Skeletal muscle satellite cell (primary cell): ENCODE measurements at regions not wholly inside any gene's neighbourhood (a gene's known extent, or its start where the extent isn't known, plus 50 kb on each side); places are given as distances from the start of the nearest gene placed in this dataset.

Experiments used
- H3K27me3 ChIP-seq: 2 replicates; pipeline ENCODE4 v1.7.0; 2013; ENCODE audit warnings: low read length; ENCODE audit not compliant: control insufficient read depth, insufficient read depth
- H3K36me3 ChIP-seq: 2 replicates; pipeline ENCODE4 v1.7.0; 2013; ENCODE audit warnings: mild to moderate bottlenecking, control low read depth, low read length; ENCODE audit not compliant: insufficient read depth
- H3K4me1 ChIP-seq: 2 replicates; pipeline ENCODE4 v1.7.0; 2013; ENCODE audit warnings: low read length; ENCODE audit not compliant: control insufficient read depth, insufficient read depth
- H3K4me2 ChIP-seq: 2 replicates; pipeline ENCODE4 v1.7.0; 2013; ENCODE audit warnings: mild to moderate bottlenecking, low read length
- H3K4me3 ChIP-seq: 2 replicates; pipeline ENCODE4 v1.7.0; 2013; ENCODE audit warnings: low read length
- H3K9ac ChIP-seq: 2 replicates; pipeline ENCODE4 v1.7.0; 2013; ENCODE audit warnings: mild to moderate bottlenecking, low read depth, low read length, moderate library complexity
- H3K9me3 ChIP-seq: replicated peaks from 2 replicates; pipeline ENCODE4 v1.7.0; 2013; ENCODE audit warnings: mild to moderate bottlenecking, control low read depth, low read length

- Histone ChIP-seq H3K4me2 (no peak overlapping the region), H3K36me3 (no peaks in the 10 kb centered on the region), H3K9me3 (no peaks in the 10 kb centered on the region), H3K9ac (no peak overlapping the region), H3K4me3 (no peak overlapping the region), H3K4me1 (no peaks in the 10 kb centered on the region), H3K27me3 (peaks cover 43% of the 10 kb centered on the region)
Observed at GRCh38 chr10:29105516-29106215, 183.2 kb upstream of the LYZL1 start.

- Histone ChIP-seq H3K9ac (no peak overlapping the region), H3K4me1 (no peaks in the 10 kb centered on the region), H3K36me3 (no peaks in the 10 kb centered on the region), H3K4me2 (no peak overlapping the region), H3K27me3 (peaks cover 49% of the 10 kb centered on the region), H3K9me3 (no peaks in the 10 kb centered on the region), H3K4me3 (no peak overlapping the region)
Observed at GRCh38 chr10:29106287-29106686, 182.6 kb upstream of the LYZL1 start.

- H3K4me2 ChIP-seq: no peak overlapping the region
- peaks cover 56% of the 10 kb centered on the region for H3K27me3 ChIP-seq
- no peaks in the 10 kb centered on the region for H3K9me3 ChIP-seq
- H3K36me3 ChIP-seq: no peaks in the 10 kb centered on the region
- H3K9ac ChIP-seq: no peak overlapping the region
- H3K4me3 ChIP-seq: no peak overlapping the region
- no peaks in the 10 kb centered on the region for H3K4me1 ChIP-seq
Observed at GRCh38 chr10:29107866-29108498, 180.9 kb upstream of the LYZL1 start.

GRCh38 chr10:29109707-29110571 is 178.9 kb upstream of the LYZL1 start:
- H3K27me3 ChIP-seq: peaks cover 56% of the 10 kb centered on the region

GRCh38 chr10:29112827-29113615 is 175.8 kb upstream of the LYZL1 start:
- Histone ChIP-seq H3K4me2 (no peak overlapping the region), H3K9ac (no peak overlapping the region), H3K27me3 (peaks cover 64% of the 10 kb centered on the region), H3K9me3 (peaks cover 11% of the 10 kb centered on the region), H3K4me3 (no peak overlapping the region), H3K4me1 (no peaks in the 10 kb centered on the region), H3K36me3 (no peaks in the 10 kb centered on the region)

More at GRCh38 chr10:29109707-29110571, 178.9 kb upstream of the LYZL1 start:
- no peak overlapping the region for H3K9ac ChIP-seq
- H3K4me3 ChIP-seq: no peak overlapping the region
- no peak overlapping the region for H3K4me2 ChIP-seq
- no peaks in the 10 kb centered on the region for H3K4me1 ChIP-seq
- H3K9me3 ChIP-seq: no peaks in the 10 kb centered on the region
- no peaks in the 10 kb centered on the region for H3K36me3 ChIP-seq

GRCh38 chr10:29113616-29113945 is 175.3 kb upstream of the LYZL1 start:
- Histone ChIP-seq H3K9me3 (peaks cover 11% of the 10 kb centered on the region), H3K4me3 (no peak overlapping the region), H3K4me2 (no peak overlapping the region), H3K27me3 (peaks cover 64% of the 10 kb centered on the region), H3K9ac (no peak overlapping the region), H3K4me1 (no peaks in the 10 kb centered on the region), H3K36me3 (no peaks in the 10 kb centered on the region)

- Histone ChIP-seq H3K4me3 (no peak overlapping the region), H3K27me3 (peaks cover 64% of the 10 kb centered on the region), H3K9ac (no peak overlapping the region), H3K4me2 (no peak overlapping the region), H3K9me3 (peaks cover 11% of the 10 kb centered on the region), H3K36me3 (no peaks in the 10 kb centered on the region), H3K4me1 (no peaks in the 10 kb centered on the region)
Observed at GRCh38 chr10:29114141-29114540, 174.7 kb upstream of the LYZL1 start.

GRCh38 chr10:29117781-29118180 is 171.1 kb upstream of the LYZL1 start:
- peaks cover 11% of the 10 kb centered on the region for H3K9me3 ChIP-seq
- no peak overlapping the region for H3K4me2 ChIP-seq
- peaks cover 33% of the 10 kb centered on the region for H3K27me3 ChIP-seq
- no peaks in the 10 kb centered on the region for H3K4me1 ChIP-seq
- H3K4me3 ChIP-seq: no peak overlapping the region
- H3K9ac ChIP-seq: no peak overlapping the region
- no peaks in the 10 kb centered on the region for H3K36me3 ChIP-seq

GRCh38 chr10:29119374-29119773 is 169.5 kb upstream of the LYZL1 start:
- H3K9ac ChIP-seq: no peak overlapping the region
- H3K4me2 ChIP-seq: no peak overlapping the region
- H3K4me1 ChIP-seq: no peaks in the 10 kb centered on the region
- peaks cover 11% of the 10 kb centered on the region for H3K9me3 ChIP-seq
- H3K4me3 ChIP-seq: no peak overlapping the region
- H3K27me3 ChIP-seq: peaks cover 19% of the 10 kb centered on the region
- H3K36me3 ChIP-seq: no peaks in the 10 kb centered on the region

- Histone ChIP-seq H3K36me3 (no peaks in the 10 kb centered on the region), H3K4me3 (no peak overlapping the region), H3K27me3 (peaks cover 19% of the 10 kb centered on the region), H3K9ac (no peak overlapping the region), H3K4me1 (no peaks in the 10 kb centered on the region), H3K4me2 (no peak overlapping the region), H3K9me3 (peaks cover 11% of the 10 kb centered on the region)
Observed at GRCh38 chr10:29120216-29120615, 168.7 kb upstream of the LYZL1 start.

GRCh38 chr10:29124864-29125263 is 164.0 kb upstream of the LYZL1 start:
- H3K4me1 ChIP-seq: no peaks in the 10 kb centered on the region
- peaks cover 31% of the 10 kb centered on the region for H3K27me3 ChIP-seq
- H3K9ac ChIP-seq: no peak overlapping the region
- H3K9me3 ChIP-seq: no peaks in the 10 kb centered on the region
- no peaks in the 10 kb centered on the region for H3K36me3 ChIP-seq
- H3K4me2 ChIP-seq: no peak overlapping the region
- no peak overlapping the region for H3K4me3 ChIP-seq
